Mesendoderm (in vitro differentiated cells): ENCODE measurements at regions not wholly inside any gene's neighbourhood (a gene's known extent, or its start where the extent isn't known, plus 50 kb on each side); places are given as distances from the start of the nearest gene placed in this dataset.
"Not testable (repeated sequence)": the region's sequence is repeated elsewhere in the genome, so short reads cannot be mapped to it uniquely, and the experiment has no call there.

Experiments
- DNase-seq: peaks from one replicate; pipeline ENCODE4 v3.0.0; 2013
- H2AK5ac ChIP-seq: 2 replicates; pipeline ENCODE4 v1.6.1; 2013; ENCODE audit warnings: low read length, inconsistent platforms
- H2BK120ac ChIP-seq: 2 replicates; pipeline ENCODE4 v1.6.1; 2013; ENCODE audit warnings: low read depth, mild to moderate bottlenecking, low read length, moderate library complexity, mixed read lengths
- H2BK15ac ChIP-seq: replicated peaks from 2 replicates; pipeline ENCODE4 v1.6.1; 2013; ENCODE audit warnings: low read depth, mild to moderate bottlenecking, moderate library complexity
- H2BK5ac ChIP-seq: 2 replicates; pipeline ENCODE4 v1.6.1; 2013; ENCODE audit warnings: low read length, inconsistent platforms
- H3K18ac ChIP-seq: 2 replicates; pipeline ENCODE4 v1.6.1; 2013; ENCODE audit warnings: mild to moderate bottlenecking, low read length, mixed read lengths
- H3K23ac ChIP-seq: one replicate; pipeline ENCODE4 v1.6.1; 2013; ENCODE audit warnings: low read length
- H3K27ac ChIP-seq: 2 replicates; pipeline ENCODE4 v1.5.1; 2013; ENCODE audit warnings: low read depth, mild to moderate bottlenecking, inconsistent platforms, low read length, moderate library complexity
- H3K27me3 ChIP-seq: 2 replicates; pipeline ENCODE4 v1.6.1; 2013; ENCODE audit warnings: low read length, control low read depth, mild to moderate bottlenecking, inconsistent platforms; ENCODE audit not compliant: insufficient read depth, poor library complexity
- H3K36me3 ChIP-seq: 2 replicates; pipeline ENCODE4 v1.6.1; 2013; ENCODE audit warnings: low read length, inconsistent platforms; ENCODE audit not compliant: control insufficient read depth, insufficient read depth
- H3K4ac ChIP-seq: one replicate; pipeline ENCODE4 v1.6.1; 2013; ENCODE audit warnings: low read depth, mild to moderate bottlenecking, low read length, moderate library complexity
- H3K4me1 ChIP-seq: 2 replicates; pipeline ENCODE4 v1.6.1; 2013; ENCODE audit warnings: low read depth, low read length, inconsistent platforms; ENCODE audit not compliant: control insufficient read depth
- H3K4me2 ChIP-seq: 2 replicates; pipeline ENCODE4 v1.6.1; 2013; ENCODE audit warnings: low read length
- H3K4me3 ChIP-seq: 2 replicates; pipeline ENCODE4 v1.5.1; 2013; ENCODE audit warnings: mild to moderate bottlenecking, low read length
- H3K56ac ChIP-seq: one replicate; pipeline ENCODE4 v1.6.1; 2013; ENCODE audit warnings: low read length
- H3K79me1 ChIP-seq: 2 replicates; pipeline ENCODE4 v1.6.1; 2013; ENCODE audit warnings: low read length, inconsistent platforms
- H3K79me2 ChIP-seq: 2 replicates; pipeline ENCODE4 v1.6.1; 2013; ENCODE audit warnings: mild to moderate bottlenecking, low read length; ENCODE audit not compliant: control insufficient read depth, insufficient read depth
- H3K9ac ChIP-seq: 2 replicates; pipeline ENCODE4 v1.6.1; 2013; ENCODE audit warnings: low read length, inconsistent platforms
- H4K5ac ChIP-seq: one replicate; pipeline ENCODE4 v1.6.1; 2013; ENCODE audit warnings: low read length
- H4K8ac ChIP-seq: one replicate; pipeline ENCODE4 v1.6.1; 2013; ENCODE audit warnings: low read depth, mild to moderate bottlenecking, control low read depth, low read length, moderate library complexity
- WGBS: extraction: QIAGEN DNeasy Blood & Tissue Kit; methylation state at CpG from one replicate; pipeline ENCODE4 v1.1.7; 2013; ENCODE audit warnings: low lambda C conversion rate, missing lambda C conversion rate; ENCODE audit not compliant: insufficient coverage; ENCODE audit errors: extremely low coverage; 5-methylcytosine and 5-hydroxymethylcytosine counted together

- not testable (repeated sequence) for H3K79me2 ChIP-seq, H2BK5ac ChIP-seq, H3K23ac ChIP-seq, H2AK5ac ChIP-seq, H4K5ac ChIP-seq, H3K36me3 ChIP-seq, H3K27ac ChIP-seq, H3K4me2 ChIP-seq, H4K8ac ChIP-seq, DNase-seq, H3K9ac ChIP-seq, H2BK15ac ChIP-seq, H2BK120ac ChIP-seq, H3K79me1 ChIP-seq, H3K4ac ChIP-seq, H3K56ac ChIP-seq, H3K18ac ChIP-seq, H3K27me3 ChIP-seq, H3K4me3 ChIP-seq, H3K4me1 ChIP-seq
- no CpG with 5 or more reads among the region's 42 CpGs for WGBS
Measured at GRCh38 chr13:90348477-90349136, 998.9 kb upstream of the MIR17HG start.

- WGBS = no CpG with 5 or more reads among the region's 1 CpG
- Histone ChIP-seq H3K4me1 (no peaks in the 10 kb centered on the region), H3K27ac (no peak overlapping the region), H4K8ac (no peak overlapping the region), H3K23ac (no peak overlapping the region), H3K79me2 (no peaks in the 10 kb centered on the region), H3K18ac (peak overlapping the region; percentile 60), H3K27me3 (no peaks in the 10 kb centered on the region), H3K36me3 (no peaks in the 10 kb centered on the region), H2BK5ac (no peak overlapping the region), H4K5ac (no peak overlapping the region), H2BK15ac (no peak overlapping the region), H3K56ac (no peak overlapping the region), H3K9ac (no peak overlapping the region), H2BK120ac (no peak overlapping the region), H3K4ac (no peak overlapping the region), H2AK5ac (no peak overlapping the region), H3K79me1 (no peaks in the 10 kb centered on the region), H3K4me2 (no peak overlapping the region), H3K4me3 (no peak overlapping the region)
- DNase-seq = peak; percentile 35
Measured at GRCh38 chr13:90352763-90353162, 994.7 kb upstream of the MIR17HG start.

GRCh38 chr13:90355162-90355751, 992.2 kb upstream of the MIR17HG start:
- H2BK5ac ChIP-seq = no peak overlapping the region
- no peak overlapping the region for H3K27ac ChIP-seq
- H3K27me3 ChIP-seq = no peaks in the 10 kb centered on the region
- H3K79me2 ChIP-seq = no peaks in the 10 kb centered on the region
- no peaks in the 10 kb centered on the region for H3K79me1 ChIP-seq
- H3K4me3 ChIP-seq = no peak overlapping the region
- no peak overlapping the region for H3K4ac ChIP-seq
- H3K56ac ChIP-seq = no peak overlapping the region
- H3K23ac ChIP-seq = no peak overlapping the region
- H3K4me2 ChIP-seq = no peak overlapping the region
- H3K36me3 ChIP-seq = no peaks in the 10 kb centered on the region
- no peak overlapping the region for H2AK5ac ChIP-seq
- no peaks in the 10 kb centered on the region for H3K4me1 ChIP-seq
- H2BK15ac ChIP-seq = no peak overlapping the region
- no peak overlapping the region for H4K5ac ChIP-seq
- no peak overlapping the region for H4K8ac ChIP-seq
- no CpG with 5 or more reads among the region's 1 CpG for WGBS
- no peak for DNase-seq
- no peak overlapping the region for H3K9ac ChIP-seq
- no peak overlapping the region for H2BK120ac ChIP-seq
- H3K18ac ChIP-seq = no peak overlapping the region

GRCh38 chr13:90360785-90361184, 986.7 kb upstream of the MIR17HG start:
- Histone ChIP-seq H4K8ac (no peak overlapping the region), H3K4me1 (no peaks in the 10 kb centered on the region), H3K36me3 (no peaks in the 10 kb centered on the region), H3K79me2 (no peaks in the 10 kb centered on the region), H4K5ac (no peak overlapping the region), H3K4ac (no peak overlapping the region), H3K27ac (no peak overlapping the region), H3K9ac (no peak overlapping the region), H2AK5ac (no peak overlapping the region), H3K4me2 (no peak overlapping the region), H3K4me3 (no peak overlapping the region), H3K27me3 (no peaks in the 10 kb centered on the region), H3K23ac (no peak overlapping the region), H2BK120ac (no peak overlapping the region), H3K18ac (no peak overlapping the region), H3K56ac (no peak overlapping the region), H2BK15ac (no peak overlapping the region), H3K79me1 (no peaks in the 10 kb centered on the region), H2BK5ac (no peak overlapping the region)
- no peak for DNase-seq
- no CpG with 5 or more reads among the region's 1 CpG for WGBS

- no peaks in the 10 kb centered on the region for H3K79me1 ChIP-seq
- no peaks in the 10 kb centered on the region for H3K4me1 ChIP-seq
- H3K4me3 ChIP-seq = no peak overlapping the region
- no peaks in the 10 kb centered on the region for H3K27me3 ChIP-seq
- no peak overlapping the region for H2BK5ac ChIP-seq
- H4K8ac ChIP-seq = no peak overlapping the region
- no peak overlapping the region for H2AK5ac ChIP-seq
- no peak overlapping the region for H3K27ac ChIP-seq
- no CpG with 5 or more reads among the region's 1 CpG for WGBS
- H3K9ac ChIP-seq = no peak overlapping the region
- H2BK15ac ChIP-seq = no peak overlapping the region
- no peak overlapping the region for H3K4me2 ChIP-seq
- H4K5ac ChIP-seq = no peak overlapping the region
- no peak overlapping the region for H3K56ac ChIP-seq
- no peak overlapping the region for H3K18ac ChIP-seq
- no peaks in the 10 kb centered on the region for H3K36me3 ChIP-seq
- H3K23ac ChIP-seq = no peak overlapping the region
- DNase-seq = no peak
- no peaks in the 10 kb centered on the region for H3K79me2 ChIP-seq
- no peak overlapping the region for H2BK120ac ChIP-seq
- no peak overlapping the region for H3K4ac ChIP-seq
Measured at GRCh38 chr13:90362707-90363106, 984.8 kb upstream of the MIR17HG start.

GRCh38 chr13:90365130-90365529, 982.4 kb upstream of the MIR17HG start:
- WGBS = no CpG with 5 or more reads among the region's 1 CpG
- no peak overlapping the region for H2BK5ac ChIP-seq

More at GRCh38 chr13:90365130-90365529, 982.4 kb upstream of the MIR17HG start:
- H3K4me3 ChIP-seq = no peak overlapping the region
- no peak overlapping the region for H3K27ac ChIP-seq
- no peaks in the 10 kb centered on the region for H3K79me1 ChIP-seq
- H3K79me2 ChIP-seq = no peaks in the 10 kb centered on the region
- H2BK120ac ChIP-seq = no peak overlapping the region
- no peak overlapping the region for H3K23ac ChIP-seq
- H3K4me2 ChIP-seq = no peak overlapping the region
- H3K18ac ChIP-seq = no peak overlapping the region
- H2BK15ac ChIP-seq = no peak overlapping the region
- H3K27me3 ChIP-seq = no peaks in the 10 kb centered on the region
- DNase-seq = no peak
- H2AK5ac ChIP-seq = no peak overlapping the region
- H3K9ac ChIP-seq = no peak overlapping the region
- H4K5ac ChIP-seq = no peak overlapping the region
- no peak overlapping the region for H4K8ac ChIP-seq
- H3K56ac ChIP-seq = no peak overlapping the region
- no peak overlapping the region for H3K4ac ChIP-seq
- no peaks in the 10 kb centered on the region for H3K36me3 ChIP-seq
- no peaks in the 10 kb centered on the region for H3K4me1 ChIP-seq
